ENCODE measurements at regions not wholly inside any gene's neighbourhood (a gene's known extent, or its start where the extent isn't known, plus 50 kb on each side); places are given as distances from the start of the nearest gene placed in this dataset.

DNA sequence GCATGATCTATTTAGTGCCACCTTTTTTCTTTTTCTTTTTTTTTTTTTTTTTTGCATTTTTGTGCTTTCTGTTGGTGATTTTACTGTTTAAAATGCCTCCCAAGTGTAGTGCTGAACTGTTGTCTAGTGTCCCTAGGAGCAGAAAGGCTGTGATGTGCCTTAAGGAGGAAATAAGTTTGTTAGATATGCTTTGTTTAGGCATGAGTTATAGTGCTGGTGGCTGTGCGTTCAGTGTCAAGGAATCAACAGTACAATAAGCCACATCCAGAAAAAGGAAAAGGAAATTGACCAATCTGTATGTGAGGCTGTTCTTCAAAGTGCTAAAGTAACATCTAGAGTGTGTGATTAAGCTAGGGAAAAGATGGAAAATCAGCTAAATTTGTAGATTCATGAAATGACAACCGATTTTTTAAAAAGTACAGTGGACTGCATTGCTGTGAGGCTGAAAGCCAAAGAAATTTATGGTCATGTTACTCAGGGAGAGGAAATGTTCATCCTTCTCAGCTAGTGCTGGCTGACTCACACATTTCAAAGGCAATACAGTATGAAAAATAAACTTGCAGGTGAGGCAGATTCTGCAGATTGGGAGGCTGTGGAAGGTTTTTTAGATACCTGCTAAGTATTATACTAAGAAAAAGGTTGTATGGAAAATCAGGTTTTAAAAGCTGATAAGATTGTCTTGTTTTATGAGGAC is 122.7 kb upstream of the ADCY1 start:
- TF ChIP-seq CTCF (IDR thresholded peaks at IDR 0.05) (no peak), POLR2A (IDR thresholded peaks at IDR 0.05) (no peak)

All from esophagus squamous epithelium (tissue), 4 donors.